ENCODE measurements at regions not wholly inside any gene's neighbourhood (a gene's known extent, or its start where the extent isn't known, plus 50 kb on each side); places are given as distances from the start of the nearest gene placed in this dataset.
"Not testable (repeated sequence)": the region's sequence is repeated elsewhere in the genome, so short reads cannot be mapped to it uniquely, and the experiment has no call there.

DNA sequence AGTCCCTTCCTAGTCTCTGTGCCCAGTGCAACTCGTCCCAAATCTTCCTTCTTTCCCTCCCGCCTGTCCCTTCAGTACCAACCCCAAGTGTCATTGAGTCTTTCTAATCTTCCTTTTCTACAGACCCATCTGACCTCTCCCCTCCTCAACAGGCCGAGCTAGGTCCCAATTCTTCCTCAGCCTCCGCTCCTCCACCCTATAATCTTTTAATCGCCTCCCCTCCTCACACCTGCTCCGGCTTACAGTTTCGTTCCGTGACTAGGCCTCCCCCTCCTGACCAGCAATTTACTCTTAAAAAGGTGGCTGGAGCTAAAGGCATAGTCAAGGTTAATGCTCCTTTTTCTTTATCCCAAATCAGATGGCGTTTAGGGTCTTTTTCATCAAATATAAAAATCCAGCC is 123.1 kb upstream of the MAP2 start:
- H3K9me3 Mint-ChIP-seq (ENCODE audit: insufficient read depth); H3K27me3 Mint-ChIP-seq; H3K27ac Mint-ChIP-seq; H3K79me2 ChIP-seq (ENCODE audit: control insufficient read depth, insufficient read depth, low read length); H3K4me1 ChIP-seq (ENCODE audit: control insufficient read depth in 2 of 2, insufficient read depth in 2 of 2, low read length in 2 of 2); H2AFZ ChIP-seq (ENCODE audit: insufficient read depth, low read depth, low read length, poor library complexity, severe bottlenecking); H4K20me1 ChIP-seq (ENCODE audit: control insufficient read depth, insufficient read depth, low read length, poor library complexity, severe bottlenecking); H3K9ac ChIP-seq (ENCODE audit: low read length); H3K4me3 ChIP-seq (ENCODE audit: control extremely low read depth in 1 of 5, extremely low read depth in 1 of 5, insufficient read depth in 1 of 5, low read depth in 2 of 5, low read length in 4 of 5); H3K27me3 ChIP-seq (replicated peaks in 1 of 4; ENCODE audit: control extremely low read depth in 1 of 4, control insufficient read depth in 3 of 4, insufficient read depth in 4 of 4, low read length in 3 of 4); CTCF ChIA-PET; ATAC-seq (ENCODE audit: low read depth); H3K4me2 ChIP-seq (replicated peaks; ENCODE audit: low read depth, low read length, poor library complexity, severe bottlenecking); H3K9me3 ChIP-seq (ENCODE audit: control extremely low read depth in 1 of 3, control insufficient read depth in 2 of 3, insufficient read depth in 1 of 3, low read length in 2 of 3); H3K4me1 Mint-ChIP-seq; H3K36me3 ChIP-seq (replicated peaks in 1 of 2; ENCODE audit: control extremely low read depth in 1 of 2, control insufficient read depth in 1 of 2, extremely low read depth in 1 of 2, insufficient read depth in 2 of 2, low read length in 1 of 2); DNase-seq; POLR2A ChIA-PET; H3K4me3 Mint-ChIP-seq; intact Hi-C loops (cut with micrococcal nuclease); H3K27ac ChIP-seq (ENCODE audit: low read length in 2 of 2): not testable (repeated sequence)
- 100% methylated on average over 2 of the region's 9 CpGs for WGBS (ENCODE audit: insufficient coverage)

DNA sequence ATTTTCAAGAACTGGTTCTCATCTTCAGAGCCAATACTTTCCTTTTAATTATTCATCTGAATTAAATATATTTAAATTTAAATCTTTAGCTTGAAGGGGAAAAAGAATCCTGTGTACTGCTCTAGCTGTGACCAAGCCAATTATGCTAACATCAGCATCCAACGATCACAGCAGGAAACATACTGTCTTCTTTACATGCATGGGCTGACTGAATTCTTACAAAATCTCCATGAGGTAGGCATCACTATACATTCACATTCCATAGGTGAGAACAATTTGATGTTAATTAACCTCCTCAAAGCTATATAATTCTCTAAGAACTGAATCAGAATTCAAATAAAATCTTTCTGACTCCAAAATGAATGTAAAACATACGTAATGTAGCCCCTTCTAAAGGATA is 118.8 kb upstream of the MAP2 start:
- POLR2A ChIA-PET: no interaction called here

More for the DNA sequence above, 118.8 kb upstream of the MAP2 start:
- Histone ChIP-seq H4K20me1 (ENCODE audit: control insufficient read depth, insufficient read depth, low read length, poor library complexity, severe bottlenecking) (no peaks in the 10 kb centered on the region), H3K4me2 (replicated peaks; ENCODE audit: low read depth, low read length, poor library complexity, severe bottlenecking) (no peak overlapping the region), H3K4me1 (ENCODE audit: control insufficient read depth in 2 of 2, insufficient read depth in 2 of 2, low read length in 2 of 2) (no peaks in the 10 kb centered on the region), H3K9ac (ENCODE audit: low read length) (no peak overlapping the region), H3K27me3 (replicated peaks in 1 of 4; ENCODE audit: control extremely low read depth in 1 of 4, control insufficient read depth in 3 of 4, insufficient read depth in 4 of 4, low read length in 3 of 4) (no peaks in the 10 kb centered on the region), H3K36me3 (replicated peaks in 1 of 2; ENCODE audit: control extremely low read depth in 1 of 2, control insufficient read depth in 1 of 2, extremely low read depth in 1 of 2, insufficient read depth in 2 of 2, low read length in 1 of 2) (no peaks in the 10 kb centered on the region), H3K79me2 (ENCODE audit: control insufficient read depth, insufficient read depth, low read length) (no peaks in the 10 kb centered on the region), H3K4me3 (ENCODE audit: control extremely low read depth in 1 of 5, extremely low read depth in 1 of 5, insufficient read depth in 1 of 5, low read depth in 2 of 5, low read length in 4 of 5) (no peak overlapping the region), H3K9me3 (ENCODE audit: control extremely low read depth in 1 of 3, control insufficient read depth in 2 of 3, insufficient read depth in 1 of 3, low read length in 2 of 3) (no peaks in the 10 kb centered on the region), H3K27ac (ENCODE audit: low read length in 2 of 2) (no peak overlapping the region), H2AFZ (ENCODE audit: insufficient read depth, low read depth, low read length, poor library complexity, severe bottlenecking) (no peak overlapping the region)
- WGBS (ENCODE audit: insufficient coverage): no CpG with 5 or more reads among the region's 2 CpGs
- intact Hi-C loops (cut with micrococcal nuclease): no loop called here
- Mint-ChIP-seq H3K4me3 (no peak overlapping the region), H3K4me1 (no peaks in the 10 kb centered on the region), H3K9me3 (ENCODE audit: insufficient read depth) (no peaks in the 10 kb centered on the region), H3K27me3 (peaks cover 4% of the 10 kb centered on the region), H3K27ac (no peak overlapping the region)
- DNase-seq: no peak
- CTCF ChIA-PET: no interaction called here
- TF ChIP-seq, protein P1, sequence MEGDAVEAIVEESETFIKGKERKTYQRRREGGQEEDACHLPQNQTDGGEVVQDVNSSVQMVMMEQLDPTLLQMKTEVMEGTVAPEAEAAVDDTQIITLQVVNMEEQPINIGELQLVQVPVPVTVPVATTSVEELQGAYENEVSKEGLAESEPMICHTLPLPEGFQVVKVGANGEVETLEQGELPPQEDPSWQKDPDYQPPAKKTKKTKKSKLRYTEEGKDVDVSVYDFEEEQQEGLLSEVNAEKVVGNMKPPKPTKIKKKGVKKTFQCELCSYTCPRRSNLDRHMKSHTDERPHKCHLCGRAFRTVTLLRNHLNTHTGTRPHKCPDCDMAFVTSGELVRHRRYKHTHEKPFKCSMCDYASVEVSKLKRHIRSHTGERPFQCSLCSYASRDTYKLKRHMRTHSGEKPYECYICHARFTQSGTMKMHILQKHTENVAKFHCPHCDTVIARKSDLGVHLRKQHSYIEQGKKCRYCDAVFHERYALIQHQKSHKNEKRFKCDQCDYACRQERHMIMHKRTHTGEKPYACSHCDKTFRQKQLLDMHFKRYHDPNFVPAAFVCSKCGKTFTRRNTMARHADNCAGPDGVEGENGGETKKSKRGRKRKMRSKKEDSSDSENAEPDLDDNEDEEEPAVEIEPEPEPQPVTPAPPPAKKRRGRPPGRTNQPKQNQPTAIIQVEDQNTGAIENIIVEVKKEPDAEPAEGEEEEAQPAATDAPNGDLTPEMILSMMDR (IDR thresholded peaks at IDR 0.05): no peak
- no peak for TF ChIP-seq EZH2 (IDR thresholded peaks at IDR 0.05; ENCODE audit: borderline replicate concordance, insufficient read depth, low read depth, low read length, poor library complexity, severe bottlenecking)
- no peak for ATAC-seq (ENCODE audit: low read depth)
